ENCODE measurements at regions not wholly inside any gene's neighbourhood (a gene's known extent, or its start where the extent isn't known, plus 50 kb on each side); places are given as distances from the start of the nearest gene placed in this dataset.

DNA sequence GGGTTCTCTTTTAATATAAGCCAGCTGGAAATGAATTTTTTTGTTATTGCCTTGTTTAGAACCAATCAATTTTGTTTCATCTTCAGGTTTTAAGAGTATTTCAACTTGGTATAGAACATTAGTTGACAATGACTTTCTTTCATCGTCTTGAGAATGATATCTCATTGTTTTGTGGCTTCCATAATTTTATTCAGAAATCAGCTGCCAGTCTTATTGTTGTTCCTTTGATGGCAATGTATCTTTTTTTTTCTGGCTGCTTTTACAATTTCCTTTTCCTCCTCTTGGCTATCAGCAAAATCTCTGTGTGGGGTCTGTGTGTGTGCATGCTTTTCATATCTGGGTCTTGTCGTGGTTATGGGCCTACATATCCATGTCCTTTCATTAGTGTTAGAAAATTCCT, 1536.4 kb upstream of the TENM3 start:
- DNase-seq: no peak

DNA sequence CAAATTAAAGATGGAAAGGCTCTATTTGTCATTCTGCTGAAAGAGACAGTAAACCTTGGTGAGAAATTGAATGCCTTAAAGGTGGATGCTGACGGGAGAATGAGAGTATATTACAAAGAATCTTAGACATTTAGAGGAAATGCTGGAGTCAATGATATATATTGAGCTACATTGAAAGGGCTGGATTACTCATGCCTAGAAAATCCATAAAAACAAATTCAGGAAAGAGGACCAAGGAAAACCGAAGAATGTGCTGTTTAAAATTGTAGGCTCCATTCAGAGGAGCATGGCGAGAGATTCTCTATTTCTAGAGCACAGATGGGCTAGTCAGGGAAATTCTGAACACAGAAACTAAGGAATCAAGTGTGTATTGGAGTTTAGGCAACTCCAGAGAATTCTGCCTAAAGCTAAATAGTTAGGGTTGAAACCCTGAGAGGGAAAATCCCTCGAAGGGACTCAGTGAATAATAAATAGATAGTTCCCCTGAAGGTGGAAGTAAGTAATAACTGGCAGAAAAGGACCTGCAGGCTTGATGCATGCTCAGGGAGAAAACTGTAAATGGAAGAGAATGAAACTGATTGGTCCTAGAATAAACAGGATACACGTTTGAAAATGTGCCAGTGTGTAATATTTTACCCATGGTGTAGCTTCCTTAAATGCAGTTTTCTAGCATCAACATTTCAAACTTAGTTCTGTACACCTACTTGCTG, 1532.4 kb upstream of the TENM3 start:
- DNase-seq: no peak

DNA sequence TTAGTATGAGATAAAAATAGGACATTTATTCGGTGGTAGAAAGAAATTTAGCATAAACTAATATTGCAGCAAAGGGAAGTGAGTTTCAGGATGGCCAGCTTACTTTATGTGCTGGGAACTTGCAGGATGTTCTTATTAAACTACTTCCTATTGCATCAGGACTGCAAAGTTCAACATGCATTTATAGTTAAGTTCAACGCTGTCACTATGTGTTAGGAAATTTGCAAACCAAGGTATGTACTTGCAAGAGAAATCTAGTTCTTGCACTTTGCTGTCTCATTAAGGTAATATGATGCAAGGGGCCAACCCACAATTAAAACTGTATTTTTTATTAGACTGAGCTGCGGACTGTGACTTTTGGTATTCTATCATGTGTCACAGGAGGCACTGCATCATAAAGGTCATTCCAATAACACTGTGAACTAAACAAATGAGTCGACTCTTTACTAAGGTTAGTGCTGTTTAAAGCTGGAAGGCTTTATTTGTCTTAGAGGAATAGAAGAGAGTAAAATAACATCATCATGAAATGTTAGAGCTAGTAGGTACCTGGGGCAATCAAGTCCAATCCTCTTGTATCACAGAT, 1525.7 kb upstream of the TENM3 start:
- no peak for DNase-seq

DNA sequence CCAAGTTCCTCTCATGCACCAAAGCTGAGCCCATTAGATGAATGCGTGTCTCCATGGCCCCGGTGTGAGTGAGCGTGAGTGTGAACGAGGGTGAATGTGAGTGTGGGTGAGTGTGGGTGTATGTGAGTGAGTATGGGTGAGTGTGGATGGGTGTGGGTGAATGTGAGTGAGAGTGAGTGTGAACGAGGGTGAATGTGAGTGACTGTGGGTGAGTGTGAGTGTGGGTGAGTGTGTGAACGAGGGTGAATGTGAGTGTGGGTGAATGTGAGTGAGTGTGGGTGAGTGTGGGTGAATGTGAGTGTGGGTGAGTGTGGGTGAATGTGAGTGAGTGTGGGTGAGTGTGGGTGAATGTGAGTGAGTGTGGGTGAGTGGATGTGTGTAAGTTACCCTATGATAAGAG, 1521.8 kb upstream of the TENM3 start:
- DNase-seq: no peak

DNA sequence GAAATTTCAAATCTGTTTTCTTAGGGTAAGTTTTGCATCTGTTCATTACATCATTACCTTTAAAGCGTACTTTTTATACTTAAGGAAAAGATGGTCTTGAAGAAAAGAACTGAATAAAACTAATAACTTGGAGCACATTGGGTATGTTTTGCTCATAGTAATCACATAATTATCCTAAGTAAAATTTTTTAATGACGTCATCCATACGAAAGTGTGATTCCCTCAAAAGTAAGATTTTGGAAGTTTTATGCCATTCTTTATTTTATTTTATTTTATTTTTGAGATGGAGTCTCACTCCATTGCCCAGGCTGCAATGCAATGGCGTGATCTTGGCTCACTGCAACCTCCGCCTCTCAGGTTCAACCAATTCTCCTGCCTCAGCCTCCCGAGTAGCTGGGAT, 1516.6 kb upstream of the TENM3 start:
- DNase-seq: no peak

DNA sequence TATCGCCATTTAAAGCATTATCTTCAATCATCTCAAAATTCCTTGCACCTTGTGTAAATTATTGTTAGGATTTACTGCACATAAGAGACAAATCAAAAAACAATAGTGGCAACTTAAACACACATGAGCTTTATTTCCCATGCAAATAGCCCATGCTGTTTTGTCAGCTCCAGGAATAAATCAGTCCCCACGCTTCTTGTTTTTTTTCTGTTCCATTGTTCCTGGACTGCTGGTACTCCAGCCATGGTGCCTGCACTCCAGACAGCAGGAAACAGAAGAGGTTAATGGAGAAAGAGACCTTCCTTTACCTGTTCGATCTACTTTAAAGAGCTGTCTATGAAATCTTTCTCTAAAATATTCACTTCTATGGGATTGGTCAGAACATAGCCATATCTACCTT, 1515.7 kb upstream of the TENM3 start:
- DNase-seq: peak in 1 of 2 experiments; percentile 15

DNA sequence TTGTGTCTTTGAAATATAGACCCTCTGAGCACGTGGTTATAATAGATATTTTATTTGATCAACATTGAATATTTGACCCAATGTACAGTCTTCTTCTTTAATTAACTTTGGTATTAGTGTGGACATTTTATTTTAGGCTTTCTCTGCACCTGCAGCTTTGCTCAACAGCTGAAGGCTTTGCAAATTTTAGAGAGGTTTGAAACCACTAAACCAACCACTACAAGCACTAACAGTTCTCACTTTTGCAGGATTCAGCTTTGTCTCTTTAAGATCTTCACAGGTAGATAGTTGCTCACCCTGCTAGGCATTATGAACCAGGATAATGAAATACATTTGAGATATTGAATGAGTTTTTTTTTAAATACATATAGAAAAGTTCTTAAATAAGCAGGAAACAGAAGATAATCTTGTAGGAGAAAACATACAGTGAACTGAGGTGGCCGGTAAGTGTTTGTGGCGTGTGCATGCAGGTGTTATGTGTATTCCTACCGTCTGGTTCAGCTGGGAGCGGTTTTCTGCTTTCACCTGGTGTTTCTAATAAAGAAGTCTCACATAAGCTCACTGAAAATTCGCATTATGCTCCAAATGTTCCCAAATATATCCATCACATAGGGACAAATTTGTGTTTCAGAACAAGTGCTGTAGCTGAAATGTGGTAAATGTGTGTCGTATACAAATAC, 1508.3 kb upstream of the TENM3 start:
- no peak for DNase-seq

DNA sequence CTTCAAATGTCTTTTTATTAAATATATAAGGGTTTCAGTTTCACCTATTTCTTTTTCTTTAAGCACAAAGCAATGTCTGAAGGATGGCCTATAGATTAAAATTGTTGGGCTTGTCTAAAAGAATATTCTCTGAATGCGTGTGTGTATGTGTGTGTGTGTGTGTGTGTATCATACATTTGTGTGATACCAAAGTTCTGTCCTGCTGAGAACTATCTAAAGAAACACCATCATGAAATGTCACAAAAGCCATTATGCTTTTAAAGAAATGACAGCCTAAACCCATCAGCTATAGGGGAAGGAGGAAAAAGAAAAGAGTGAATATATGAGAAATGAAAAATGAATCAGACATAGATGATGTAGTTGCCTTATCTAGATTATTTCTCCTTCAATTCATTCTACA, 1501.5 kb upstream of the TENM3 start:
- no peak for DNase-seq

DNA sequence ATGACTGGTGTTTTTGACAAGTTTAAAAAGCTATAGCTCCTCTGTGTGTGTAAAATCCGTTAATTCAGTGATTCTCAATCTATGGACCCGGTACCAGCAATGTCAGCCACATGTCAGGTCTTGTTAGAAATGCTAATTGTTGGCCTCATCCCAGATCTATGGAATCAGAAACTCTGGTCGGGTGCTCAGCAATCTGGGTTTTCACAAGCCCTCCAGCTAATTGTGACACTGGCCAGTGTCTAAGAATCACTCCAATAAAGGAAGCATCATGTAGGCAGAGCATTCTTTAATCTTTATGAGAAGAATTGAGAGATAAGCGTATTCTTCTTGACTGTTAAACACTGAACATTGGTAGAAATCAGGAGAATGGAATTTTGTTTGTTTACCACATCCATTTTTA, 1498.2 kb upstream of the TENM3 start:
- DNase-seq: no peak

DNA sequence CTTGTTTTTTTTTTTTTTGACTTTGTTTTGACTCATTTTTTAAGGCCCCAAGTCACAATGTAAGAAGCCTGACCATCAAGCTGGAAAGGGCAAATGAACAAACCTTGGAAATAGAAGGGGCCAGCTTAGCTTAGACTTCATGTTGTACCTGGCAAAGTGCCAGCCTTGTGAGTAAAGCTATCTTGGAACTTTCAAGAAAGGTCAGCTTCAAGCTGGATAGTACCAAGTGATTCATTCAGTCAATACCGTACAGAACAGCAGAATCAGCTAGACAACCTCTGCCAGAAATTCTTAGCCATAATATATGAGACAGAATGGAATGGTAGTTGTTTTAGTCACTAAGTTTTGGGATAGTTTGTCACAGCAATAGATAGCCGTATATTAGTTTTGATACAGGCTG, 1492.2 kb upstream of the TENM3 start:
- no peak for DNase-seq

DNA sequence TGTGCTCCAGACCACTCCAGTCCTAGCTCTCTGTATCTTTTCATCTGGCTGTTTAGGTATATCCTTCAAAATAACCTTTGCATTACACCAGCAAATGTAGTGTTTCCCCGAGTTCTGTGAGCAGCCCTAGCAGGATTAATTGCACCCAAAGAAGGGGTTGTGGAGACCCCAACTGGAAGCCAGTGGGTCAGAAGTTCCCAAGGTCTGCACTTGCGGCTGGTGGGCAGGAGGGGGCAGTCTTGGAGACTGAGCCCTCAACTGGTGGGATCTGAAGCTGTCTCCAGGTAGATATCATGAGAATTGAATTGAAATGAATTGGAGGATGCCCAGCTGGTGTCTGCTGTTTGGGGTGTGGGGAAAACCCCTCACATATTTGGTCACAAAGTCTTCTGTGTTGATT, 1485.3 kb upstream of the TENM3 start:
- no peak for DNase-seq

DNA sequence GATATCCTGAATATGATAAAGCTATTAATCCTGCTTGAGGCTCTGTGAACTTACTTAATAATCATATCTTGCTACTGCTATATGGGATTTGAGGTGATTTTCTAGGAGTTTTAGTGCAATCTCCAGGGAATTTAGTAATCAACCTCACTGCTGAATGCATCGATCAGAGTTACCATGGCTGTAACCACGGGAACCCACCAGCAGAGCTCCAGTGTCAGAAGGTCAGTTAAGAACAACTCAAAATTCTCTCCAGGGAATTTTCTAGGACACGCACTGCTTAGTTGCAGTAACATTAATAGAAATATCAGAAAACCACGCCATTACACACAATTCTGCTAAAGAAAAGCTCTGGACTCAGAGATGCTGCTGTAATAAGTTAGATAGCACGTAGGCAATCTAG, 1477.2 kb upstream of the TENM3 start:
- no peak for DNase-seq

DNA sequence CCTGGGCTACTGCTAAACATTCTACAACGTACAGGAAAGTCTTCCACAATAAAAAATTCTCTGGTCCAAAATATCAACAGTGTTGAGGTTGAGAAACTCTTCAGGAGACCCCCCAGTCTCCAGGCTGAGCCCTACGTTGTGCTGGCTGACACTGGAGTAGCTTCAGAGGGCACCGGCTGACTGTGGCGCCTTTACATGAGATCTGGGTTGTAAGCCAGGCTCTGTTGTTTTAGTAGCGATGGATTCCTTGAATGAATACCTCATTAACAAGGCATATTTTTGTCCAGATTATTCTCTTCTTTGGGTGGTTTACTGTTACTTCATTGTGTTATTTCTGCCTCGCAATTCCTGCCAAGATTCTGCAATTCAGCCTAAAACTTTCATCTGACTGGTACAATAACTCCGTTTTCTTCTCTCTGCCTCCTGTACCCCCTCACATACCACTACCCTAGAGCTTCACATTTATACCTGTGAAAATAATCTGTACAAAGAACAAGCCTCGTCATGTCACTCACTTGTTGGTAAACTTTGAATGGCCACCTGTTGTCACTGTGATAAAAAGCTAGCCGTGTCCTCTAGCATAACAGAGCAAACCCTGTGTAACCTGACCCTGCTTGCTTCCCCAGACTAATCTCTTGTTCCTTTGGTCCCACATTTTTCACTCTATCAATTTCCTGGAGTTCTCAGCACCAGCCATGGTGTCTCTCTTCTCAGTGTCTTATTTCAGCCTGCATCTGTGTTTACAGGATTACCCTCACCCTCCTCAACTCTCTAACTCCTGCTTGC, 1476.1 kb upstream of the TENM3 start:
- peak in 1 of 2 experiments; percentile 26 for DNase-seq

DNA sequence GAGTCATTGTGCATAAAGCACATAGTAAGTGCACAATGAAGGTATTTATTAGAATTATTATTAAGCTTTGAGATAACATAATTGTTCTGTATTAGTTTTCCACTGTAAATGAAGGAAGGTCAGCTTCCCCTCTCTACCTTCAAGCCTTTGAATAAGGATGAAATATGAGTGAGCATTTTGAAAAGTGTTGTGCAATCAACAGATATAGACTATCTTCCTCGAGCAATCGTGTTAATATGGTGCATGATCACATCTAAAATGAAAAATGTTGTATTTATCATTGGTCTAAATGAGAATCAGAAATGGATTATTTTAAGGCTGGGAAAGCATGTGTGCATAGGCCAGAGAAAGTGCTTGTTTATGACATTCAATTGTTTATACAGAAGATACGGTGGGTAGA, 1474.6 kb upstream of the TENM3 start:
- DNase-seq: no peak

DNA sequence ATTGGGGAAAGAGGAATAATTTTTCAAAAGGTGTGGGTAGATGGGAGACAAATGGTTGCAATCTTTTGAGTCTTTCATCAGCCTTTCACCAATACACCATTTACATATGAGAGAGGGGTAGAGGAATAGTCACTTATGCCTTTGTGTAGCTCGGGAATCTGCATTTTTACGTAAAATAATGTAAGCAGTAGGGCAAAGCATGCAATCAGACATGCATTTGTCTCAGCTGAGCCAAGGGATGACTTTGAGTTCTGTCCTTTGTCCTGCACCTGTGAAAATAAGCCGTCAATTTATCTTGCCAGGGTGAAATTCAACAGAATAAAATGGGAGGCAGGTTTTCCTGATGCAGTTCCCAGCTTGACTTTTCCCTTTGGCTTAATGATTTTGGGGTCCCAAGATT, 1473.4 kb upstream of the TENM3 start:
- DNase-seq: no peak

DNA sequence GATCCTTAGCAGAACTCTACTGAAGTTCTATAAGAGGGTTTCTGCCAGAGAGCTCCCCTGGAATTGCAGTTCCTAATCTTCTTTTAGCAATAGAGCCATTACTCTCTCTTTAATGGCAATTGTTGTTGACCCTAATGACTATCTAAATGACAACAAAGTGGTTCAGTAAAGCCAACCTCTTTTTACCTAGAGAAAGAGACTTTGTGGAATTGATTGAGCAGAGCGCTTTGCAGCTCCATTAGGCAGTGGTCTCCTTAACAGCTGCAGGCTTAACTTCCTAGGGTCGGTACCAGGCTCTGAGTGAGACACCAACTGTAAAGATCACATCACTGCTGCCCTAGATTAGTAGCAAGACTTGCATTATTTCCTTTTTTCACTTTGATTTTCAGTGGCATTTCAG, 1472.9 kb upstream of the TENM3 start:
- DNase-seq: no peak

DNA sequence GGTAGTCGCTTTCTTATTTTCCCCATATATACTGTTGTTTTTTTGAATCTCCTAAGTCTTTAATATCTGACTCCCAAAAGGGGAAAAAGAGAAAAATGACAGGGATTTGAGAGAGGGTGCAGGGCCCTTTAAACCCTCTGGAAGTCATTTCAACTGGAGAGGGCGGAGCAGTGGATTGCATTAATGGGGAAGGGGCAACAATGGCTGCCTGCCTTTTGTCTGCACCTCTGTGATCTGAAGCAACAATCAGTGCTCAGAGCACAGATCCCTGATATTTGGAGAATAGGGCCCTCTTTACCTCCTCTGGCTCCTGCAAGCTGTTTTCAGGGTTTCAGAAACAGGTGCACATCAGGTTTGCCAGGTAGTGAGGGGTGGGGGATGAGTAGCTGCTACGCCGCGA, 1458.3 kb upstream of the TENM3 start:
- DNase-seq: no peak

DNA sequence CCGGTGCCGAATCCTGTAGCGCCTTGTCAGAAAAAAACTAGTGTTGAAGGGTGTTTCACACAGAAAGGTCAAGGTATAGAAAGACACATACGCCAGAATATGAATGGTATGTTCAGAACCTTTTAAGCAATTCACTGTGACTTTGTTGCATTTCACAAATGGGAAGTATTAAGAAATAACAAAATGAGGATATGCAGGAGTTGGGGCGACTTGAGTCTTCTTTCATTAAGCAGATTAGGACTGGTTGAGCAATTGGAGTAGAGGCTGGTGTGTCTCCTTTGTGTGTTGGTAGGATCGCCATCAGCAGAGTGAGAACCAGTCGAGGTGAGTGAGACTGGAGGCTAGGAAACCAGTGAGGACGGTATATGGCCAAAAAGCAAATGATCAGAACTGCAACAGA, 1454.5 kb upstream of the TENM3 start:
- DNase-seq: no peak

DNA sequence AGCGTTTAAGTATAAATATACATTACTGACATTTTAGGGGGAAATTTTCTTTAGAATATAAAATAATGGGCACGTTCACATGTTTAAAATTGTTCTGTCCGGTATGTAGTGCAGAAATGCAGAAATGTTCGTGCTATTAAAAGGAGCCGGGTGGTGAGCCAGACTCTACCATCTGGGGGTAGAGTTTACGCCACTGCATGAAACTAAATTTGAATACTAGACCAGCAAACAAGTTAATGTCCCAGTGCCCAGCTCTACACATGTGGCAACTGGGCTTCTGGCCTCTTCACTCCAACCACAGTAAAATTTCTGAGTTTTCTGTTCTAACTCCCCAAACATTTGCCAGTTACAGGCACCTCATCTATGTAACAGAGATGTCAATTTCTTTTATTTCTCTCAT, 1453.3 kb upstream of the TENM3 start:
- DNase-seq: no peak

DNA sequence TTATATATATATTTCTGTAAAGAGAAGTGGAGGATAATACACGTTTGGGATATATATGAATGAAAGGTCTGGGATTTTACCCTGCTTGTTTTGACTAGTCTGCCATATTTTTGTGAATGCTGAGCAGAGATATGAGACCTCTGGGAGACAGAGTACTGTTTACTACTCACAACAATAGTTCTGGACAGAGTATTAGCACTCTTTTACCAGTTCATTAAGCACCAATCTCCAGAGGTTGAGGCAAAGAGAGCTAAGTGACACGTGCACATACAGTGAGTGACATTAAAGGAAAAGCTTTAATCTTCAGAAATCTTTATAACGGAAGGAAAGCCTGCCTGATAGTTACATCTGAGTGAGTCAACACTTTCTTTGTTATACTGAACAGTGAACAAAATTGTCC, 1452.7 kb upstream of the TENM3 start:
- DNase-seq: no peak

DNA sequence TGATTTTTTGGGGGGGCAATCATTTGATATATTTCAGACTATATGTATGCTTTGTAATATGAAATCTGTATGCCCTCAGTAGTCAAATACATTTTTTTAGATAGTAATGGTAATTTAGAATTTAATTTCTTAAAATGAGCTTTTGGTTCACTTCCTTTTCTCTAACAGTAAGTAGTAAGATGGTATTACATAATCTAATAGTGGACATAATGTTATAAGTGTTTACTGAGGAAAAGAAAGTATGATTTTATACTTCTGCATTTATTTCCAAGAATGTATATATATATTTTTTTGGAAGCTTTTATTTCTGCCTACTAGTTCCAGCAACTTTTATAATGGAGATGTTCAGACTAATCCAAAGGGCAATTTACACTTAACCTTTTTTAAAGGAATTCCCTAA, 1450.7 kb upstream of the TENM3 start:
- DNase-seq: no peak

DNA sequence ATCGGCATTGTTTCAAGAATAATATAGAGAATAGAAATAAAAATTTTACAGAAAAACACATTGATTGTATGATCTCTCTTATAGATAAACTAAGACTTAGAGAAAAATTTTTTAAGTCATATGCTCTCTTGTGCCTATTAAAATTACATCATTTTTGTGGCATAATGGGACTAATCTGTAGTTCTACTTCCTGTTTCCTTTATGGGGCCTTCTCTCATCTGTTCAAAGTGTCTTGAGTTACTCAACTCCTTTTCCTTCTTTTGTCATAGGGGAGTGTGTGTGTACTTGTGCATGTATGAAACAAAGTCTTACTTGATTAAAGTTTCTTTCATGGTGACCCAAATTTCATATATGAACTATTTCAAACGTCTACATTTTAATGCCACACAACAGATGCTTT, 1448.9 kb upstream of the TENM3 start:
- DNase-seq: no peak

DNA sequence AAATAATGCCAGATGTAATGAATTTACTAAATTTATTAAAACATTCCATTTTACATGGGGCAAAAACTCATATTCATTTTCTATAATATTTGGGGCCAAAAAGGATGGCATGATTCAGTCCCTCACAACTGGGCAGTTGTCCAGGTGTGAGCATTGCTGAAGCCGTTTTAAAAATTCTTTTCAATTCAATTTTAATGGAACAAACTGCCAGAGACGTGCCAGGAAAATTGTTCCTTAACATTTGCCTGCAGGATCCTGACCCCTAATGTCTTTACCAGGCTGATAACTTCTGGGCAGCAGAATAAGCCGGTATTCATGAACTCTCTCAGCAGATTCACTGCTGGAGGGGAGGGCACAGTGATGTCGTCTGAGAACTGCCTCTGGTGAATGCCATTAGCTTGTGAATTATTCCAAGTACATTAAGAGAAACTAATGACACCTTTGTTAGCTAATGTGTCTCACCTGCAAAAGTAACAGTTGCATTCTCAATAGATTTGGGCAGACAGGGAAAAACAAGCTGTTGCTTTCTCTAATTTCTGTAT, 1445.1 kb upstream of the TENM3 start:
- DNase-seq: no peak

DNA sequence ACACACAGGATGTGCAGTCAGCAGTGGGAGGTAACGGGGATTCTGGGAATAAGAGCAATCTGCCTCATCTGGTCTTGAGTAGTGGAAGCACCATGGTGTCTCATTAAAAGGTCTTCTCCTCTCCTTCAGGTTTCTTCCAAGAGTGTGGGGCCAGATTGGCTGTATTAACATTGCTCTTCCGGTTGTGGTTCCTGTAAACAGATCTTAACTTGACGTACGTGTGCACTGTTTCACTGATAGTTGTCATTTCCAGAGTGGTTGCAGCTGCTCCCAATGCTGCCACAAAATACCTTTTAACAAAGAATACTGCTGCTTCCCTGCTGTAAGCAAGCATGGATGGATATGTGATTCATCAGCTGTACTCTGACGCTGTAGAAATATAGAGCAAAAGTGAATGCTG, 1443.4 kb upstream of the TENM3 start:
- DNase-seq: peak in 1 of 2 experiments; percentile 34

All from NCI-H2081 (cell line).